ENCODE measurements at regions not wholly inside any gene's neighbourhood (a gene's known extent, or its start where the extent isn't known, plus 50 kb on each side); places are given as distances from the start of the nearest gene placed in this dataset.

DNA sequence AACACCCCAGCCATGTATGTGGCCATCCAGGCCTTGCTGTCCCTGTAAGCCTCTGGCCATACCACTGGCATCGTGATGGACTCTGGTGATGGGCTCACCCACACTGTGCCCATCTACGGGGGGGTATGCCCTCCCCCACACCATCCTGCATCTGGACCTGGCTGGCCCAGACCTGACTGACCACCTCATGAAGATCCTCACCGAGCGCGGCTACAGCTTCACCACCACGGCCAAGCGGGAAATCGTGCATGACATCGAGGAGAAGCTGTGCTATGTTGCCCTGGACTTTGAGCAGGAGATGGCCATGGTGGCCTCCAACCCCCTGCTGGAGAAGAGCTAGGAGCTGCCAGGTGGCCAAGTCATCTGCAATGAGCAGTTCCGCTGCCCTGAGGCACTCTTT lies 80.4 kb upstream of the ZCCHC2 start:
- Mint-ChIP-seq H3K4me3 (ENCODE audit: unreplicated experiment) (no peak overlapping the region), H3K27ac (ENCODE audit: unreplicated experiment) (no peak overlapping the region), H3K4me1 (ENCODE audit: low read depth, unreplicated experiment) (peaks cover 11% of the 10 kb centered on the region), H3K9me3 (ENCODE audit: unreplicated experiment) (peaks cover 5% of the 10 kb centered on the region), H3K27me3 (ENCODE audit: unreplicated experiment) (peaks cover 5% of the 10 kb centered on the region), H3K36me3 (ENCODE audit: unreplicated experiment) (no peaks in the 10 kb centered on the region)
- no peak for DNase-seq
- TF ChIP-seq CTCF (IDR thresholded peaks at IDR 0.05; ENCODE audit: partially characterized antibody, unreplicated experiment), result no peak

GRCh38 chr18:62445386-62445917 lies 77.4 kb upstream of the ZCCHC2 start:
- H3K36me3 Mint-ChIP-seq (ENCODE audit: unreplicated experiment), result no peaks in the 10 kb centered on the region
- no peak overlapping the region for H3K4me3 Mint-ChIP-seq (ENCODE audit: unreplicated experiment)
- TF ChIP-seq CTCF (IDR thresholded peaks at IDR 0.05; ENCODE audit: partially characterized antibody, unreplicated experiment), result no peak
- DNase-seq, result no peak
- peaks cover 4% of the 10 kb centered on the region for H3K9me3 Mint-ChIP-seq (ENCODE audit: unreplicated experiment)
- peaks cover 5% of the 10 kb centered on the region for H3K27me3 Mint-ChIP-seq (ENCODE audit: unreplicated experiment)
- peaks cover 16% of the 10 kb centered on the region for H3K4me1 Mint-ChIP-seq (ENCODE audit: low read depth, unreplicated experiment)
- no peak overlapping the region for H3K27ac Mint-ChIP-seq (ENCODE audit: unreplicated experiment)

- no peak overlapping the region for H3K4me3 Mint-ChIP-seq (ENCODE audit: unreplicated experiment)
- H3K9me3 Mint-ChIP-seq (ENCODE audit: unreplicated experiment), result peaks cover 8% of the 10 kb centered on the region
- peaks cover 26% of the 10 kb centered on the region for H3K4me1 Mint-ChIP-seq (ENCODE audit: low read depth, unreplicated experiment)
Measured at GRCh38 chr18:62446511-62446910, 76.3 kb upstream of the ZCCHC2 start.

GRCh38 chr18:62447652-62448051 lies 75.2 kb upstream of the ZCCHC2 start:
- no peak overlapping the region for H3K27ac Mint-ChIP-seq (ENCODE audit: unreplicated experiment)
- no peaks in the 10 kb centered on the region for H3K36me3 Mint-ChIP-seq (ENCODE audit: unreplicated experiment)
- no peak overlapping the region for H3K4me3 Mint-ChIP-seq (ENCODE audit: unreplicated experiment)
- H3K4me1 Mint-ChIP-seq (ENCODE audit: low read depth, unreplicated experiment), result peaks cover 30% of the 10 kb centered on the region
- H3K27me3 Mint-ChIP-seq (ENCODE audit: unreplicated experiment), result peaks cover 5% of the 10 kb centered on the region
- DNase-seq, result no peak
- H3K9me3 Mint-ChIP-seq (ENCODE audit: unreplicated experiment), result peaks cover 8% of the 10 kb centered on the region
- TF ChIP-seq CTCF (IDR thresholded peaks at IDR 0.05; ENCODE audit: partially characterized antibody, unreplicated experiment), result no peak

More at GRCh38 chr18:62446511-62446910, 76.3 kb upstream of the ZCCHC2 start:
- peaks cover 5% of the 10 kb centered on the region for H3K27me3 Mint-ChIP-seq (ENCODE audit: unreplicated experiment)
- H3K27ac Mint-ChIP-seq (ENCODE audit: unreplicated experiment), result no peak overlapping the region
- no peaks in the 10 kb centered on the region for H3K36me3 Mint-ChIP-seq (ENCODE audit: unreplicated experiment)
- no peak for TF ChIP-seq CTCF (IDR thresholded peaks at IDR 0.05; ENCODE audit: partially characterized antibody, unreplicated experiment)
- DNase-seq, result no peak

GRCh38 chr18:62448426-62448825 lies 74.4 kb upstream of the ZCCHC2 start:
- peaks cover 3% of the 10 kb centered on the region for H3K27me3 Mint-ChIP-seq (ENCODE audit: unreplicated experiment)
- no peak overlapping the region for H3K27ac Mint-ChIP-seq (ENCODE audit: unreplicated experiment)
- no peak for TF ChIP-seq CTCF (IDR thresholded peaks at IDR 0.05; ENCODE audit: partially characterized antibody, unreplicated experiment)
- DNase-seq, result no peak
- peaks cover 31% of the 10 kb centered on the region for H3K4me1 Mint-ChIP-seq (ENCODE audit: low read depth, unreplicated experiment)
- no peak overlapping the region for H3K4me3 Mint-ChIP-seq (ENCODE audit: unreplicated experiment)
- no peaks in the 10 kb centered on the region for H3K36me3 Mint-ChIP-seq (ENCODE audit: unreplicated experiment)
- H3K9me3 Mint-ChIP-seq (ENCODE audit: unreplicated experiment), result peaks cover 8% of the 10 kb centered on the region

All from glutamatergic neuron (in vitro differentiated cells).